ENCODE measurements at regions not wholly inside any gene's neighbourhood (a gene's known extent, or its start where the extent isn't known, plus 50 kb on each side); places are given as distances from the start of the nearest gene placed in this dataset.
A peak's percentile ranks its signal among the peaks of the same experiment; 100 is the strongest.
"Not testable (repeated sequence)": the region's sequence is repeated elsewhere in the genome, so short reads cannot be mapped to it uniquely, and the experiment has no call there.

GRCh38 chrX:109880629-109881028 lies 122.3 kb upstream of the TMEM164 start:
- no peak for DNase-seq

GRCh38 chrX:109886122-109886761 lies 116.7 kb upstream of the TMEM164 start:
- peak; percentile 17 for DNase-seq

- DNase-seq: no peak
Measured at GRCh38 chrX:109889289-109890006, 113.5 kb upstream of the TMEM164 start.

GRCh38 chrX:109890300-109890699 lies 112.6 kb upstream of the TMEM164 start:
- no peak for DNase-seq

GRCh38 chrX:109890910-109891502 lies 111.9 kb upstream of the TMEM164 start:
- DNase-seq: peak; percentile 18

- DNase-seq: not testable (repeated sequence)
Measured at GRCh38 chrX:109896024-109896423, 106.9 kb upstream of the TMEM164 start.

- peak; percentile 5 for DNase-seq
Measured at GRCh38 chrX:109902665-109903064, 100.2 kb upstream of the TMEM164 start.

GRCh38 chrX:109911046-109911445 lies 91.9 kb upstream of the TMEM164 start:
- DNase-seq: no peak

- DNase-seq: not testable (repeated sequence)
Measured at GRCh38 chrX:109912993-109913392, 89.9 kb upstream of the TMEM164 start.

GRCh38 chrX:109914114-109914849 lies 88.6 kb upstream of the TMEM164 start:
- no peak for DNase-seq

- no peak for DNase-seq
Measured at GRCh38 chrX:109918753-109919152, 84.2 kb upstream of the TMEM164 start.

- DNase-seq: no peak
Measured at GRCh38 chrX:109920325-109920724, 82.6 kb upstream of the TMEM164 start.

- DNase-seq: no peak
Measured at GRCh38 chrX:109920868-109921267, 82.0 kb upstream of the TMEM164 start.

GRCh38 chrX:109922190-109922589 lies 80.7 kb upstream of the TMEM164 start:
- no peak for DNase-seq

GRCh38 chrX:109925003-109925402 lies 77.9 kb upstream of the TMEM164 start:
- DNase-seq: not testable (repeated sequence)

- DNase-seq: no peak
Measured at GRCh38 chrX:109925656-109926055, 77.3 kb upstream of the TMEM164 start.

- no peak for DNase-seq
Measured at GRCh38 chrX:109926118-109926517, 76.8 kb upstream of the TMEM164 start.

- no peak for DNase-seq
Measured at GRCh38 chrX:109926743-109927662, 75.9 kb upstream of the TMEM164 start.

GRCh38 chrX:109927663-109928273 lies 75.1 kb upstream of the TMEM164 start:
- DNase-seq: no peak

- DNase-seq: no peak
Measured at GRCh38 chrX:109928596-109929335, 74.1 kb upstream of the TMEM164 start.

GRCh38 chrX:109931677-109932076 lies 71.2 kb upstream of the TMEM164 start:
- no peak for DNase-seq
